Thoracic aorta (tissue), 2 donors: ENCODE measurements at regions not wholly inside any gene's neighbourhood (a gene's known extent, or its start where the extent isn't known, plus 50 kb on each side); places are given as distances from the start of the nearest gene placed in this dataset.

Source experiments
- ATAC-seq: fragments of 150-250 bp; one replicate; pipeline ENCODE4 v1.8.0; 2017; ENCODE audit warnings: low read depth; ENCODE audit not compliant: insufficient number of reproducible peaks, low FRiP score
- DNase-seq: peaks from one replicate; pipeline ENCODE4 v3.0.0-alpha.2; 2020; ENCODE audit warnings: low spot score
- H3K27ac ChIP-seq, 2 donors: fragments of 200-600 bp; sonication (generic); 1 replicate in 1 of 2; 2 replicates in 1 of 2; pipeline ENCODE4 v1.5.1; 2016; ENCODE audit warnings: mild to moderate bottlenecking in 2 of 2, moderate library complexity in 2 of 2
- H3K27me3 ChIP-seq: fragments of 200-600 bp; sonication (generic); replicated peaks from 2 replicates; pipeline ENCODE4 v1.6.0; 2016; ENCODE audit warnings: mild to moderate bottlenecking; ENCODE audit not compliant: insufficient read depth
- H3K36me3 ChIP-seq: fragments of 200-600 bp; sonication (generic); one replicate; pipeline ENCODE4 v1.5.1; 2016
- H3K4me1 ChIP-seq, 2 donors: fragments of 200-600 bp; sonication (generic); 1 replicate in 1 of 2; 2 replicates in 1 of 2; pipeline versions ENCODE4 v1.5.1 to v1.6.0; 2016; ENCODE audit warnings: low read depth in 2 of 2, mild to moderate bottlenecking in 1 of 2; ENCODE audit not compliant: control insufficient read depth in 1 of 2
- H3K4me3 ChIP-seq: fragments of 200-600 bp; sonication (generic); 2 replicates; pipeline ENCODE4 v1.5.1; 2016; ENCODE audit warnings: mild to moderate bottlenecking
- H3K9me3 ChIP-seq: fragments of 200-600 bp; sonication (generic); 2 replicates; pipeline ENCODE4 v1.5.1; 2016
- CTCF ChIP-seq: fragments of 200-600 bp; sonication (generic); IDR thresholded peaks from one replicate; pipeline ENCODE4 v1.5.1; 2019; ENCODE audit warnings: antibody characterized with exemption

DNA sequence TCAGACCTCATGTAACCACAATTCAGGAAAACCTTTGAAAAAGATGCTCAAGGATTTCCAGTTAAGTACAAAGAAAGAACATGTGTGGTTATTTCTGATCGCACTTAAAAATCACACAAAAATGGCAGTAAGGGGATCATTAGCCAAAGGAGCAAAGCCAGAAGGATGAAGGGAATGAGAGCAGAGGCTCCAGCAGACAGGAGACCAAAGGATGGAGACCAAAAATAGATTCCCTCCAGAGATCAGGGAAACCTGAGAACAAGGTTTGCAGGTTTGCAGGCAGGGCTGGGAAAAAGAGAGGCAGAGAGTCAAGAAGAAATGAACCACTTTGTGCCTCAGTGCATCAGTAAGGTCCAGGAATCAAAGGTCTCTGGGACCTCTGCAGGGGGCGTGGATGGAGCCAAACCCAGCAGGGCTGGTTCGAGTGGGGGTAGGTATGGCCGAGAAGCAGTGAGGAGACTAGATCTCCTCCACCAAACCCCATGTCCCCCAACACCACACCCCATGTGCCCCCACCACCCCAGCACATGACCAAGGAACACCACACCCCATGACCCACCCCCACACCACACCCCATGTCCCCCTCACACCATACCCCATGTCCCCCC is 98.5 kb upstream of the GPC1 start:
- no peaks in the 10 kb centered on the region for H3K9me3 ChIP-seq
- H3K27ac ChIP-seq: no peak overlapping the region
- H3K4me1 ChIP-seq: no peaks in the 10 kb centered on the region
- no peak for DNase-seq
- no peaks in the 10 kb centered on the region for H3K36me3 ChIP-seq
- TF ChIP-seq CTCF: no peak
- no peak overlapping the region for H3K4me3 ChIP-seq
- no peak for ATAC-seq
- H3K27me3 ChIP-seq: no peaks in the 10 kb centered on the region

DNA sequence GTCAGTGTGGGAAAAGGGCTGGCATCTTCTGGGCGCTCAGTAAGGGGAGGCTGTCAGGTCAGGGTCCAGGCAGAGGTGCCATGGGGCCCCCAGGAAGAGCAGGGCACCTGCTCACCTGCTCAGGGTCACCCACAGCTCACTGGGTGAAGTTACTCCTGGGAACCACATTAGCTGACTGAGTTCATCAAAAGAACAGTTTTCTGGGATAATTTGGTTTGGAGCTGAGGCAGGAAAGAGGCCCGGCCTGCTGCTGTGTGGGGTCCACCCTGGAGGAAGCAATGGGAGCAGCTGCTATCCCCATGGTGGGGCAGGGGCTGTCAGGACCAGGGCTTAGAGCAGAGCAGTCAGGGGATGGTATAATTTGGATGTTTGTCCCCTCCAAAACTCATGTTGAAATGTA is 97.2 kb upstream of the GPC1 start:
- DNase-seq: no peak

DNA sequence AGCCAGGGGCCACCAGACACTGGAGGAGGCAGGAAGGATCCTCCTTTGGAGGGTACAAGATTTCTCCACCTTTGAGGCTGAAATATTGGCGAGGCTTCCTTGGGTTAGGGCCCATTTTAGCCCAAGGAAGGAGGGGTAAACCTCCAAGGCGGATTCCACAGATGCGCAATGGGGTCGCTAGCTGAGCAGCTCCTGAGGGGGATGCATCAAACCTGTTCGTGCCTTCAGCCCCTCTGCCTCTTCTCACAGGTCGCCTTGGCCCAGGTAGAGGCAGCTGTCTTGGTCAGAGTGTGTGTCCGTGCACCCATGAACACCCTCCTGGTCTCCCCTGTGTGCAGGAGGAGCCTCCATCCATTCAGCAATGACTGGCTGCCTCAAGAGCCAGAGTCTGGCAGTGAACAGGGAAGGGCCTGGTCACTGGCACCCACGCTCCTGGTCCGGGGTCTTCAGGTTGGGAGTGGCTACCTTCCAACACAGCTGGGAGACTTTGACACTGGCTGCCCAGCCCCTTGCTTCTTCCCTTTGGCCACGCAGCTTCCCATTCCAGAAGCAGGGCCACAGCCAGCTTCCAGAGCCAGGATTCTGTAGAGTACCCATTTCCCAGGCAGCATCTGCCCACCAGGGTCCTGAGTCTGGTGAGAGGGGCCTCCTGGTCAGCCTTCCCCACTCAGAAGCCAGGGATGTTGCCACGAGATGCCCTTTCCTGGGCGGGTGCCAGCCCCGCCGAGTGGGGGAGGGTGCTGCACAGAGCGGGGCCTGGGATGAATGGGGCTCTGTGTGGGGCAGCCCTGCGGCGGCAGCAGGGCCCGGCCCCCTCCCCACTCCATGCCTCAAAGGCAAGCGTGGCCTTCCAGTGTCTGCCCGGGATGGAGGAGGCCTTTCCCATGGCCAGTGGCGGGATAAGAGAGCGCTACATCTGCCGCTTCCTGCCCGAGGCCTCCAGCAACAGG is 95.8 kb upstream of the GPC1 start:
- DNase-seq (no peak), ATAC-seq (no peak)
- no peaks in the 10 kb centered on the region for H3K36me3 ChIP-seq
- no peaks in the 10 kb centered on the region for H3K9me3 ChIP-seq
- TF ChIP-seq CTCF: no peak
- H3K4me3 ChIP-seq: no peak overlapping the region
- H3K4me1 ChIP-seq: no peaks in the 10 kb centered on the region
- H3K27me3 ChIP-seq: no peaks in the 10 kb centered on the region
- no peak overlapping the region for H3K27ac ChIP-seq

More for the DNA sequence above, 97.2 kb upstream of the GPC1 start:
- Histone ChIP-seq H3K4me1 (no peaks in the 10 kb centered on the region), H3K27me3 (no peaks in the 10 kb centered on the region), H3K27ac (no peak overlapping the region), H3K4me3 (no peak overlapping the region), H3K9me3 (no peaks in the 10 kb centered on the region), H3K36me3 (no peaks in the 10 kb centered on the region)
- TF ChIP-seq CTCF: no peak
- ATAC-seq: no peak

DNA sequence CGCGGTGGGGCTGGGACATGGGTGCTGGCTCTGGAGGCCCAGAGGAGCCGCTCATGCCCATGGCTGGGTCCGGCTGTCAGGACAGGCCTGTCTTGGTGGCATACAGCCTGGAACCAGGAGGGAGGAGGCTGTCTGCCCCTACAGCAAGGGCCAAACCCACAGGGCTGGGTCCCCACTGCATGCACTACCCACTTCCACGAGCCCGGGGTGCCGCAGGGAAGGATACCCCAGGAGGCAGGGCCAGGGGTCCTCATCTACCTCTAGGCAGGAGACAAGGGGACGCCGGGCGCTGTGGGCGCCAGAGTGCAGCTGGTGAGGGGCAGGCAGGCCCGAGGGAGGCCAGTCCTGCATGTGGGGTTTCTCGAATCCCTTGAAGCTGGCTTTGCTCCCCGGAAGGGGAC is 95.1 kb upstream of the GPC1 start:
- Histone ChIP-seq H3K27me3 (no peaks in the 10 kb centered on the region), H3K4me3 (no peak overlapping the region), H3K27ac (no peak overlapping the region), H3K9me3 (peaks cover 5% of the 10 kb centered on the region), H3K4me1 (no peaks in the 10 kb centered on the region), H3K36me3 (no peaks in the 10 kb centered on the region)
- no peak for DNase-seq
- ATAC-seq: no peak
- TF ChIP-seq CTCF: no peak

DNA sequence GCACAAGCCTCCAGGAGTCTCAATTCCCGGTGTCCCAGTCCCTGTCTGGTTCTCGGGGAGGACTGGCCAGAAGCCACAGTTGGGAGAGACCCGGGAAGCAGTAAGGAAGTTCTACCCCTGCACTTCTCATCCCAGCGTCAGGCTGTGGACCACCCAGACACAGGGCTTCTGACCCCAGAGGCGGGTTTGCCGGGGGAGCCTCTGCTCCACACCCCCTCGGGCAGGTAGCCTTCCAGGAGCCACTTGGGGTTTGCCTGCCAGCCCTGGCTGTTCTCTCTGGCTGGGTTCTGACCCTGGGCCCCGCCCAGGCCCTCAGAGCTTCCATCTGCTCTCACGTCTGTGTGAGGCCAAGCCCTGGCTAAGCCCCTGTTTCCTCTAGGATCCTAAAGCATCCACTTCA is 94.4 kb upstream of the GPC1 start:
- Histone ChIP-seq H3K27me3 (no peaks in the 10 kb centered on the region), H3K4me1 (no peaks in the 10 kb centered on the region), H3K4me3 (no peak overlapping the region), H3K9me3 (peaks cover 6% of the 10 kb centered on the region), H3K36me3 (no peaks in the 10 kb centered on the region), H3K27ac (no peak overlapping the region)
- TF ChIP-seq CTCF: no peak
- ATAC-seq (no peak), DNase-seq (no peak)
